Ovary (tissue), 7 donors: ENCODE measurements at regions not wholly inside any gene's neighbourhood (a gene's known extent, or its start where the extent isn't known, plus 50 kb on each side); places are given as distances from the start of the nearest gene placed in this dataset.

Source experiments
- DNase-seq, 5 donors: peaks; one replicate each; pipeline ENCODE4 v3.0.0-alpha.2; 2019 to 2020
- H3K27ac ChIP-seq, 2 donors: fragments of 200-600 bp; one replicate each; pipeline versions ENCODE4 v1.5.1 to v1.8.0; 2019 to 2022
- H3K27me3 ChIP-seq: fragments of 200-600 bp; one replicate; pipeline ENCODE4 v1.8.0; 2022
- H3K36me3 ChIP-seq: fragments of 200-600 bp; sonication (generic); one replicate; pipeline ENCODE4 v1.5.1; 2019
- H3K4me1 ChIP-seq: one replicate; pipeline ENCODE4 v1.8.1; 2013; ENCODE audit warnings: mild to moderate bottlenecking, moderate library complexity; ENCODE audit not compliant: insufficient read depth
- H3K4me3 ChIP-seq: fragments of 200-600 bp; sonication (generic); one replicate; pipeline ENCODE4 v1.5.1; 2017
- H3K9me3 ChIP-seq, 2 donors: fragments of 200-600 bp in 1 of 2; sonication (generic) in 1 of 2; one replicate each; pipeline versions ENCODE4 v1.5.1 to v1.8.1; 2013 to 2019; ENCODE audit warnings: mild to moderate bottlenecking in 1 of 2, moderate library complexity in 1 of 2
- CTCF ChIP-seq, 3 donors: fragments of 450-650 bp in 2 of 3; fragments of 200-600 bp in 1 of 3; IDR thresholded peaks; one replicate each; pipeline versions ENCODE4 v1.5.1 to v1.8.0; 2016 to 2022; ENCODE audit warnings: antibody characterized with exemption in 3 of 3, mild to moderate bottlenecking in 1 of 3
- EP300 ChIP-seq: sonication (generic); formaldehyde crosslinking; IDR thresholded peaks from one replicate; pipeline ENCODE4 v1.6.1; 2017; ENCODE audit warnings: antibody characterized with exemption
- POLR2A ChIP-seq: fragments of 450-650 bp; IDR thresholded peaks from one replicate; pipeline ENCODE4 v1.6.1; 2017; ENCODE audit warnings: antibody characterized with exemption, mild to moderate bottlenecking, moderate library complexity
- WGBS, 3 donors: extraction: QIAGEN DNeasy Blood & Tissue Kit in 1 of 3; methylation state at CpG; one replicate each; pipeline versions ENCODE4 v1.1.5 to v1.1.7; 2013 to 2017; 5-methylcytosine and 5-hydroxymethylcytosine counted together
- intact Hi-C, 4 donors: fragments of 100-400 bp; cut with DNase I; formaldehyde crosslinking; loops; one replicate each; pipeline versions ENCODE4 v1.11.0 to v1.15.1; 2022 to 2023
- donor health status: DM: no; HTN: no; CAD: no; lungs with moderate emphysema.
- donor health status: DM: no; HTN: no; CAD: no.
- donor health status: Bipolar disorder and iron deficiency.
- donor health status: DM: no; HTN: no; CAD: no.
- donor health status: DM: yes; HTN: yes; CAD: no.

GRCh38 chr6:90691823-90692222 is 105.0 kb upstream of the MAP3K7 start:
- intact Hi-C loops, result no loop called here
- no peak for DNase-seq
- H3K27me3 ChIP-seq, result no peaks in the 10 kb centered on the region
- H3K27ac ChIP-seq, result no peak overlapping the region
- no peak overlapping the region for H3K4me3 ChIP-seq
- 46 to 66% (median 57%) methylated on average over 1 of the region's 1 CpG for WGBS, 3 donors
- H3K9me3 ChIP-seq, result no peaks in the 10 kb centered on the region
- no peaks in the 10 kb centered on the region for H3K36me3 ChIP-seq
- H3K4me1 ChIP-seq, result no peaks in the 10 kb centered on the region
- TF ChIP-seq CTCF (IDR thresholded peaks at IDR 0.05), result no peak
- TF ChIP-seq EP300, result no peak
- no peak for TF ChIP-seq POLR2A

GRCh38 chr6:90689172-90689571 is 102.3 kb upstream of the MAP3K7 start:
- Histone ChIP-seq H3K36me3 (no peaks in the 10 kb centered on the region), H3K4me1 (no peaks in the 10 kb centered on the region), H3K27me3 (no peaks in the 10 kb centered on the region), H3K9me3 (no peaks in the 10 kb centered on the region), H3K27ac (no peak overlapping the region), H3K4me3 (no peak overlapping the region)
- DNase-seq, result no peak
- TF ChIP-seq POLR2A (no peak), EP300 (no peak), CTCF (IDR thresholded peaks at IDR 0.05) (no peak)
- intact Hi-C loops, result no loop called here

GRCh38 chr6:90687775-90688380 is 101.0 kb upstream of the MAP3K7 start:
- Histone ChIP-seq H3K36me3 (no peaks in the 10 kb centered on the region), H3K4me1 (no peaks in the 10 kb centered on the region), H3K27me3 (no peaks in the 10 kb centered on the region), H3K4me3 (no peak overlapping the region), H3K9me3 (no peaks in the 10 kb centered on the region), H3K27ac (no peak overlapping the region)
- no peak for DNase-seq
- TF ChIP-seq POLR2A (no peak), EP300 (no peak), CTCF (IDR thresholded peaks at IDR 0.05) (no peak)
- 58 to 67% (median 59%) methylated on average over 3 of the region's 3 CpGs for WGBS, 3 donors
- intact Hi-C loops, result no loop called here

GRCh38 chr6:90681863-90682262 is 95.0 kb upstream of the MAP3K7 start:
- Histone ChIP-seq H3K9me3 (no peaks in the 10 kb centered on the region), H3K4me1 (no peaks in the 10 kb centered on the region), H3K27ac (no peak overlapping the region), H3K36me3 (no peaks in the 10 kb centered on the region), H3K4me3 (no peak overlapping the region), H3K27me3 (no peaks in the 10 kb centered on the region)
- no peak for TF ChIP-seq POLR2A
- TF ChIP-seq CTCF (IDR thresholded peaks at IDR 0.05), result no peak
- no peak for TF ChIP-seq EP300
- DNase-seq, result no peak
- intact Hi-C loops, result no loop called here
- WGBS, 3 donors, result 85 to 87% (median 86%) methylated on average over 2 of the region's 2 CpGs
